HG03175 (cell line): ENCODE measurements at regions not wholly inside any gene's neighbourhood (a gene's known extent, or its start where the extent isn't known, plus 50 kb on each side); places are given as distances from the start of the nearest gene placed in this dataset.
"Not testable (repeated sequence)": the region's sequence is repeated elsewhere in the genome, so short reads cannot be mapped to it uniquely, and the experiment has no call there.

ENCODE experiments used
- ATAC-seq: cut with Tn5 transposase; IDR thresholded peaks from one replicate; pipeline ENCODE4 v1.9.1; 2021; ENCODE audit warnings: mild to moderate bottlenecking, moderate library complexity; ENCODE audit not compliant: unreplicated experiment

GRCh38 chrX:135632353-135632752 is 81.1 kb upstream of the CT45A1 start:
- peak; percentile 46 for ATAC-seq

- ATAC-seq: no peak
These were observed 74.2 kb upstream of the CT45A1 start for GRCh38 chrX:135639066-135639780.

- no peak for ATAC-seq
These were observed 69.5 kb upstream of the CT45A1 start for GRCh38 chrX:135643916-135644315.

GRCh38 chrX:135644624-135645023 is 68.8 kb upstream of the CT45A1 start:
- no peak for ATAC-seq

GRCh38 chrX:135649029-135649428 is 64.4 kb upstream of the CT45A1 start:
- no peak for ATAC-seq

- no peak for ATAC-seq
These were observed 63.9 kb upstream of the CT45A1 start for GRCh38 chrX:135649561-135649960.

- ATAC-seq: no peak
These were observed 61.7 kb upstream of the CT45A1 start for GRCh38 chrX:135651647-135652295.

GRCh38 chrX:135652602-135653001 is 60.8 kb upstream of the CT45A1 start:
- no peak for ATAC-seq

- not testable (repeated sequence) for ATAC-seq
These were observed 55.3 kb upstream of the CT45A1 start for GRCh38 chrX:135657952-135658654.
